ENCODE measurements at regions not wholly inside any gene's neighbourhood (a gene's known extent, or its start where the extent isn't known, plus 50 kb on each side); places are given as distances from the start of the nearest gene placed in this dataset.

DNA sequence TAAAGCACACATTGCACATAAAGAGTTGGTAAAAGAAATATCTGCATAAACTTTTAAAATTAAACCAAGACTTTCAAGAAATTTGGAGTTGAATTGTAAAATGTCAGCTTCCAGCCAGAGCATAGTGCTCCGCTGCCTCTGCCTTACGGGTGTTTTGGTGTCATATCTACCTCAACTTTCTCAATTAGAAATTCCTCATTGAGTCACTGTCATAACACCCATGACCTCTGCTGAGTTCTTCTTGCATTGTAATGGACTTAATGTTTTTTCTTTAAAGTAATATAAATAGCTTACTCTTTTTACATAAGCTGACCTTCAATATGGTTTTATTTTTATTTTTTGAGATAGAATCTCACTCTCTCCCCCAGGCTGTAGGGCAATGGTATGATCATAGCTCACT, 551.0 kb upstream of the NBEA start:
- DNase-seq (no peak), ATAC-seq (replicated peaks) (no peak)
- H3K27me3 Mint-ChIP-seq = no peaks in the 10 kb centered on the region
- H3K27ac Mint-ChIP-seq = no peak overlapping the region
- H3K9me3 Mint-ChIP-seq = peaks cover 8 to 10% of the 10 kb centered on the region in 2 donors
- H3K36me3 Mint-ChIP-seq = peaks cover 0 to 4% of the 10 kb centered on the region in 2 donors
- no peaks in the 10 kb centered on the region for H3K4me1 Mint-ChIP-seq
- H3K4me3 Mint-ChIP-seq = no peak overlapping the region

DNA sequence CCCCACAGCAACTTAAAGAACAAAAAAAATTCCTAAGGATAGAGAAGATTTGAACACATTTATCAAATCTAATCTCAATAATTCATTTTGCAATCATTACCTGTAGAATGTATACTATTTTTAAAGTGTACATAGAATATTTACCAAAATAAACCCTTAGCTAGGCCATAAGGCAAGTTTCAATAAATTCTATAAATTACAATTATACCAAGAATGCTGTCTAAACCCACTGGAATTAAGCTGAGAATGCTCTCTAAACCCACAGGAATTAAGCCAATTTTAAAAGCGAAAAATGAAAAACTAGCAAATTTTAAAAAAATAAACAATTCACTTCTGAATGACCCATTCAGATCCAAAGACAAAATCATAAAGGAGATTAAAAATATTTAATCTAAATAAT, 540.4 kb upstream of the NBEA start:
- Mint-ChIP-seq H3K9me3 (peaks cover 7% of the 10 kb centered on the region in 2 donors), H3K27ac (no peak overlapping the region), H3K4me1 (no peaks in the 10 kb centered on the region), H3K4me3 (no peak overlapping the region), H3K36me3 (no peaks in the 10 kb centered on the region), H3K27me3 (no peaks in the 10 kb centered on the region)
- ATAC-seq (replicated peaks) (no peak), DNase-seq (no peak)

DNA sequence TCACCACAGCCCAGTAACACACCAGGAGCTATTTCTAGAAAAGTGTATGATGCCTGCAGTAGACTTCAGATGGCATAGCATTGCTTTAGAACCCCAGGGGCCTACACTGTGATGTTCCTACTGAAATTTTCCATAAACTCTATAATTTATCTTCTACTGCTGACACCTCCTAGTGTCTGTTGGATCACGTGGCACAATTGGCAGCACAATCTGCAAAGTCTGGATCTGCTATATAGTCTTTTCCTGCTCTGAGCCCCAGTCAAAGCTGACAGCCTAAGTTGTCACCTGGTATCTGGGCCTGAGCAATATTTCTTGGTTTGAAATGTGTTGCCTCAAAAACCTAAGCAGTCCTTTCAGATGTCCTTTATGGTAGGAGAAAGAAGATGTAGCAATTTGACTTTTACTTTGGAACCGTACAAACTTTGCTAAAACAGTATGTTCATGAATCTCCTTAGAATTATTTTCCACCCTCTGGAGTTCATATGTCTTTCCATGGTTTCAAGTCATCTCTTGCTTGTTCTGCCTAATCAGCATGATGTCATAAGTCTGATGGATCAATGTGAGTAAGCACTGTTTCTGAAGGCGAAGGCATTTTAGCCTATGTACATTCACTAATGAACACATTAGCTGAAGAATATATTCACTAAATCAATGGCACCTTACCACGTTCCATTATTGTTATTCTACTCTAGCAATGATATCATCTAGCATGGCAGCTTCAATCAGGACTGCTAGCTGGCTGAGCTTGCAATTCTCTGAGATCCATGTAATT, 536.5 kb upstream of the NBEA start:
- H3K9me3 Mint-ChIP-seq = peaks cover 0 to 3% of the 10 kb centered on the region in 2 donors
- H3K27me3 Mint-ChIP-seq = no peaks in the 10 kb centered on the region
- no peaks in the 10 kb centered on the region for H3K36me3 Mint-ChIP-seq
- H3K4me1 Mint-ChIP-seq = no peaks in the 10 kb centered on the region
- no peak for DNase-seq
- no peak overlapping the region for H3K27ac Mint-ChIP-seq
- ATAC-seq (replicated peaks) = no peak
- no peak overlapping the region for H3K4me3 Mint-ChIP-seq

DNA sequence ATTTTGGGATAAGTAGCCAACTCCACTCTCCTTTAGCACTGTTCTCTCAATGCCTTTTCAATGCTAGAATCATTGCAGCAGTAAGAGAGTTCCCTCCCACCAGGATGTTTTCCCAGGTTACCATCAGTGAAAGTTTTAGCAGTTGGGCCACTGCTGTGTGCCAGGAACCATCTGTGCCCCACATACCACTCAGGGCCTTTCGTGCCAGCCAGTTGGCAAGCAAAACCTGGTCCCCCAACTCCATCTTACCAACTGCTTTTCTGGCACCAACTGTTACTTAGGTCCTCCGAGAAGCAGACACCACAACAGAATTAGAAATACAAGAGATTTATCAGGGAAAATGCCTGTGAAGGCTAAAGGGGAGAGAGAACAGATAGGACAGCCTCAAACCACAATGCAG, 533.4 kb upstream of the NBEA start:
- Mint-ChIP-seq H3K36me3 (no peaks in the 10 kb centered on the region), H3K4me1 (no peaks in the 10 kb centered on the region), H3K27me3 (no peaks in the 10 kb centered on the region), H3K4me3 (no peak overlapping the region), H3K9me3 (peaks cover 2 to 3% of the 10 kb centered on the region in 2 donors), H3K27ac (no peak overlapping the region)
- DNase-seq = no peak
- ATAC-seq (replicated peaks) = no peak

DNA sequence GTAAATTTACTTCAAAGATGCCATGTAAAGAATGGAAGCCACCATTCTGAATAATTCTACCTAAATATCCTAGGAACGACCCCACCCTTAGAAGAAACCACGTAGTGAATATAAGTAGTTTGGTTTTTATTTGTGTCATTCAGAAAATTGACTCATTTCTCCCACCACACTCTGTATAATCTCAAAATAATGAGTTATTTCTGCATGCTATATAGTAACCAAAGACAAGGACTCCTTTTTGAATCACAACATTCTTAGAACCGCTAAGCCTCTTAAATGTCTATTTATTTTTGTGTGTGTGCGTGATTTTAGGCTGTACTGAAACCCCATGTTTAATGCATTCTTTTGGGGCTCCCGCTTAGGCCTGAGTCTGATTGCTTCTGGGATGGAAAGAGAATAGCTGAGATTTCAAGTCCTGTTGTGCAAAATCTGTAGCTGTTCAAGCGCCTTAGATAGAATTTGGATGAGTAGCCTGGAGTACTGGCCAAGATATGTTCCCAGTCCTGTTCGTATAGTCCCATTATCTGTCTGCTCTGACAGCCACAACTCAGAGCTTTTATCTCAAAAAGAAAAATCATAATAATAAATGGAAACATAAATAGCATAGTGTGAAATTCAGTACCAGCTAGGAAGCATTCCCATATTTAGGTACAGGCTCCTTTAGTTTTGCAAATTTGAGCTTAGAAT, 532.4 kb upstream of the NBEA start:
- Mint-ChIP-seq H3K4me1 (no peaks in the 10 kb centered on the region), H3K9me3 (peaks cover 3 to 5% of the 10 kb centered on the region in 2 donors), H3K36me3 (no peaks in the 10 kb centered on the region), H3K27me3 (no peaks in the 10 kb centered on the region), H3K4me3 (no peak overlapping the region), H3K27ac (no peak overlapping the region)
- ATAC-seq (replicated peaks) (no peak), DNase-seq (no peak)

DNA sequence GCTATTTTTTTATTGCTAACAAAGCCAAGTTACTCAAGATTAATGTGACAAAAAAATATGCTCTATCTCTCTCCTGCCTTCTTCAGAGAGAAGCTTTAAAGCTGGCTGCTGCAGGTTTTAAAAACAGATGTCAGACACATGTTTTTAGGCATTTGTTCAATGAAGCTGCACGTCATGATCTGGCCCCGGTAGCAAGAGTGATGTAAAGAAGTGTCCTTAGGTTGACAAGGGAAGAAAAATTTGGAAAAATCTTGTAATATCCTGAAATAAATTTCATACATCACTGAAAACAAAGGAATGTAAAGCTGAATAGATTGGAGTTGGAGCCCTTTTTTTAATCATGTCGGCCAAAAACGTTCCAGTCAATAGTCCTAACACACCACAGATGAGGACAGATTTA, 531.4 kb upstream of the NBEA start:
- Mint-ChIP-seq H3K27ac (no peak overlapping the region), H3K9me3 (peaks cover 5% of the 10 kb centered on the region in 2 donors), H3K36me3 (no peaks in the 10 kb centered on the region), H3K4me3 (no peak overlapping the region), H3K27me3 (no peaks in the 10 kb centered on the region), H3K4me1 (no peaks in the 10 kb centered on the region)
- DNase-seq (no peak), ATAC-seq (replicated peaks) (no peak)

DNA sequence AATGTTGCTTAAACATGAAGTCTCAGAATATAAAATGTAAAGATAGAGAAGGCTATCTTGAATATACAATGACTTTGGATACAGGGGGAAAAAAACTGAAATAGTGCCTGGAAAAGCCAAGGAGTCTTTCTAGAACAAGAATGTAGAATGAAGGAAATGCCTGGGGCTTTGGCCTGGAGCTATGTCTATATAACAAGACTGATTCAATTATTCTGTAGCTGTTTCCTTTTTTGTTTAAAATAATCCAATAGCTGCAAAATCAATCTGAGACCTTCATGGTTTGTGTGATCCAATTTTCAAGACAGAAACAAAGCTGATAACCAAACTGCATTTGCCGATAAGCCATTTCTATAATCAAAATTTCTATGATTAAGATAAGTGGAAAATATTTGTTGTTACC, 530.9 kb upstream of the NBEA start:
- Mint-ChIP-seq H3K4me1 (no peaks in the 10 kb centered on the region), H3K27ac (no peak overlapping the region), H3K36me3 (no peaks in the 10 kb centered on the region), H3K27me3 (no peaks in the 10 kb centered on the region), H3K9me3 (peaks cover 5 to 7% of the 10 kb centered on the region in 2 donors), H3K4me3 (no peak overlapping the region)
- DNase-seq (no peak), ATAC-seq (replicated peaks) (no peak)

DNA sequence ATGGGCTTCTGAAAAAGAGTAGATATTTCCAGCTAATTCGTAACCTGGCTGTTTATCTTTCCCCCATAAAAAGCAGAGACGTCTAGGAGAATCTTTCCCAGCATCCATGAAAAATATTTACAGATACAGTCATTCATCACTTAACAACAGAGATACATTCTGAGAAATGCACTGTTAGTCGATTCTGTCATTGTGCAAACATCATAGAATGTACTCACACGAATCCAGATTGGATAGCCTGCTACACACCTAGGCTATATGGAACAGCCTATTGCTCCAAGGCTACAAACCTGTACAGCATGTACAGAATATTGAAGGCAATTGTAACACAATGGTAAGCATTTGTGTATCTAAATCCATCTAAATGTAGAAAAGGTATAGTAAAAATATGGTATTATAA, 530.2 kb upstream of the NBEA start:
- Mint-ChIP-seq H3K27ac (no peak overlapping the region), H3K4me1 (no peaks in the 10 kb centered on the region), H3K36me3 (no peaks in the 10 kb centered on the region), H3K9me3 (peaks cover 5 to 6% of the 10 kb centered on the region in 2 donors), H3K27me3 (no peaks in the 10 kb centered on the region), H3K4me3 (no peak overlapping the region)
- DNase-seq = no peak
- no peak for ATAC-seq (replicated peaks)

DNA sequence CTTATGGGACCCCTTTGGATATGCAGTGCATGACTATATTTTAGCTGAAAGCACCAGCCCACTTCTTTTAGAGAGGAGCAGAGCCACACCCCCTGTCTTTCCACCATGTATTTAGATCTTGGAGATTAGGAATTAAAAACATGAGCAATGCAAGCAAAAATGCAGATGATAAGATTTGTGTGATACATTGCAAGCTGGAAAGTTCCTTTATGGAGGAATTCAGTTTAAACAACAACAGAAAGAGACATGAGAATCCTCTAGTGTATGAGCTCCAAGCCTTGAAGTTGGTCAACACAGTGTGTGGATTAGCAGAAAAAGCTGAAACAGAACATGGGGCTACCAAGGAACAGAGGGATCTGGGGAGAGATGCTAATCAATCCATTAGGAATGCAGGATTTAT, 529.8 kb upstream of the NBEA start:
- Mint-ChIP-seq H3K4me1 (no peaks in the 10 kb centered on the region), H3K4me3 (no peak overlapping the region), H3K27ac (no peak overlapping the region), H3K36me3 (no peaks in the 10 kb centered on the region), H3K27me3 (no peaks in the 10 kb centered on the region), H3K9me3 (peaks cover 5 to 7% of the 10 kb centered on the region in 2 donors)
- ATAC-seq (replicated peaks) = no peak
- DNase-seq = no peak

DNA sequence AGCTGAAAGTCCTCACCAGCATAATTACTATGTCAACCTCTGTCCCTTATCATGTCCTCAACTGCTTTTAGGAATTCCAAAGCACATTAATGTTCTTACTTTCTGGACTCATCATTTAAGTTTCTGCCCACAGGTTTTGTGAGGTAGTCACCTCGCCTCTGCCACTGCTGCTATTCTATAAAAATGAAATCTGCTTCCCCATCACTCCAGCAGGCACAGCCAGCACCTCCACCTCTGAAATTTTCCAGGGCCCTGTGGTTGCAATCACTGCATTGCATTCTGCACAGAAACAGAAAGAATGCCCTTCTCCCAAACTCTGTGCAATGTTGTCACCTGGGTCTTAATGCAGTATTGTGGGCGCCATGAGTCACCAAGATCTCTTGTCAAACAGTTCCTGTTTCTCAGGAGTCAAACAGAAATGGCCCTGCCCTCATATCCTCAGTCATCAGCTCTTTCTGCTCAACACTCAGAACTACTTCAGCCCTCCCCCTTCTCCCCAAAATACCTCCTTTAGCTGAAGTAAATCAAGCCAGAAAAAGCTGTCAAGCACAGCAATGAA, 529.2 kb upstream of the NBEA start:
- no peaks in the 10 kb centered on the region for H3K27me3 Mint-ChIP-seq
- peaks cover 5 to 6% of the 10 kb centered on the region in 2 donors for H3K9me3 Mint-ChIP-seq
- ATAC-seq (replicated peaks) (no peak), DNase-seq (no peak)
- no peaks in the 10 kb centered on the region for H3K36me3 Mint-ChIP-seq
- no peak overlapping the region for H3K4me3 Mint-ChIP-seq
- H3K4me1 Mint-ChIP-seq = no peaks in the 10 kb centered on the region
- no peak overlapping the region for H3K27ac Mint-ChIP-seq

DNA sequence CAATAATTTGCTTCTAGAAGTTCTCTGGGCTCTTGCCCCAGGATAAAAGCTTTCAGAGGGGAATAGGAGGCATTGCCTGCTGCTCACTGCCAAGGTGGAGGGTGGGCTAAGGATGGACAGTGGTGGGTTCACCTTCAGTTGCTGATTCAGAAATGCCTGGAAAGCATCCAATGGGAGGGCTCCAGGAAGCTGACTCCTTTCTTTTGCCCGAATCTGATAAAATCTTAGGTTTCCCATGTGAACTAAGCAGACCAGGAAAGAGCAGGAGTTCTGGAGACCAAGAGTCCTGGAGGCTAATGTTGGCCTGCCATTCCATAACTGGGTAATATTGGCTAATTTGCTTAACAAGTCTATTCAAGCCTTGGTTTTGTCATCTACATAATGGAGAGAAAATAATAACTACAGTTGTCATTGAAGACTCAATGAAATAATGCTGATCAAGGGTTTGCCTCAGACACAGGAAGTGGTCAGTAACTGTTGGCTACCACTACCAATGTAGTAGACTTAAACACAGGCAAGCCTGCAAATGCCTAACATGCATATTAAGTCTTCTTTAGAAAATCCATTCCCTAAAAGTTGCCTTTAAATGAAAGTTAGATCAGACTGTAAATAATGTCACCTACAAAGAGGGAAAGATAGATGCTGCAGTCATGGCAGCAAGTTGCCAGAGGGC, 528.4 kb upstream of the NBEA start:
- no peak for ATAC-seq (replicated peaks)
- H3K4me3 Mint-ChIP-seq = no peak overlapping the region
- no peak overlapping the region for H3K27ac Mint-ChIP-seq
- peaks cover 5 to 6% of the 10 kb centered on the region in 2 donors for H3K9me3 Mint-ChIP-seq
- no peak for DNase-seq
- H3K36me3 Mint-ChIP-seq = no peaks in the 10 kb centered on the region
- no peaks in the 10 kb centered on the region for H3K4me1 Mint-ChIP-seq
- no peaks in the 10 kb centered on the region for H3K27me3 Mint-ChIP-seq

DNA sequence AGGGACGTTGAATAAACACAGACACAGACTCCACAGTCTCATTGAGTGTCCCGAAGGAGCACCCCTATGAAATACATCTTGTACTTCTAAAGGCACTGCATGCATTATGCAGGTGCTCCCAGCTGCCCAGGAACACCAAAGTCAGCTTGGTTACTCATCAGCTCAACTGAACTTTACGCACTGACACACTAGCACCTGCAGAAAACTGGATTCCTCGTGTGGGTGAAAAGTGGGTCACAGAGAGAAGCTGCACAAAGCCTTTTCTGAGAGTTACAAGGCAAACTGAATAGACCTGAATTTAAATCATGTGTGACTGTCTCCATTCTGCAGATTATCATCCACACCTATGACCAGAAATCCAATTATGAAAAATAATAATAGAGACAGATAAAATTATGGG, 527.5 kb upstream of the NBEA start:
- ATAC-seq (replicated peaks) (no peak), DNase-seq (no peak)
- no peaks in the 10 kb centered on the region for H3K36me3 Mint-ChIP-seq
- H3K9me3 Mint-ChIP-seq = peaks cover 5 to 6% of the 10 kb centered on the region in 2 donors
- no peaks in the 10 kb centered on the region for H3K4me1 Mint-ChIP-seq
- no peaks in the 10 kb centered on the region for H3K27me3 Mint-ChIP-seq
- no peak overlapping the region for H3K4me3 Mint-ChIP-seq
- H3K27ac Mint-ChIP-seq = no peak overlapping the region

DNA sequence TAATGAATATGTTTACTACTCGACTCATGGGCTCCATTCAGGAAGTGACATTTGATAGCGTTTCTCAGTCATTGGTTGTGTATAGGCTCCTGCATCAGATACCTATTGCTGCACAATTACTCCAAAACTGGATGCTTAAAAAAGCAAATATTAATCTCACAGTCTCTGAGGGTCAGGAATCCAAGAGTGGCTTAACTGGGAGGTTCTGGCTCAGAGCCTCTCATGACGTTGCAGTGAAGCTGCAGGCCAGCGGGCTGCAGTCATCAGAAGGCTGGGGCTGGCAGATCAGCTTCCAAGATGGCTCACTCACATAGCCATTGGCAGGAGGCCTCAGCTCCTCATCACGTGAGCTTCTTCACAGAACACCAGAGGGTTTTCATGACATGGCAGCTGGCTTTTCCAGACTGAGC, 525.1 kb upstream of the NBEA start:
- H3K27ac Mint-ChIP-seq = no peak overlapping the region
- H3K36me3 Mint-ChIP-seq = no peaks in the 10 kb centered on the region
- no peak for ATAC-seq (replicated peaks)
- no peaks in the 10 kb centered on the region for H3K4me1 Mint-ChIP-seq
- H3K4me3 Mint-ChIP-seq = no peak overlapping the region
- H3K27me3 Mint-ChIP-seq = no peaks in the 10 kb centered on the region
- H3K9me3 Mint-ChIP-seq = peaks cover 5 to 6% of the 10 kb centered on the region in 2 donors
- DNase-seq = no peak

DNA sequence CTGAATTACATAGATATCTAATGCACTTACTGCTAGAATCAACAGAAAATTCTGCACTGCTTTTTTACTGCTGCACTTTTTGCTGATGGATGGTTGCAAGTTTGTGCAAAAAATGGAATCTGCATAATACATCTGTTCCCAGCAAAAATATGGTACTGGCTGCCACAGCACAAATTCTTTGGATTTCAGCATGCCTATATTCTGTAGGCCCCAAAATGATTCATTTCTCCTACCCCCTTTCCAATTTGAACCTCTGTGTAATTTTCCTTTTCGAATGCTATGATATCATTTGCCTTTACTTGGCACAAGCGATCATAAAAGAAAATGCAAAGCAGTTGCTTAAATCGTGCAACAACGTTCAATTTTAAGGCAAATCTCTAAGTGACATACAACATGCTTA, 524.2 kb upstream of the NBEA start:
- Mint-ChIP-seq H3K27me3 (no peaks in the 10 kb centered on the region), H3K4me1 (no peaks in the 10 kb centered on the region), H3K36me3 (no peaks in the 10 kb centered on the region), H3K4me3 (no peak overlapping the region), H3K27ac (no peak overlapping the region), H3K9me3 (peaks cover 5 to 6% of the 10 kb centered on the region in 2 donors)
- DNase-seq = no peak
- no peak for ATAC-seq (replicated peaks)

DNA sequence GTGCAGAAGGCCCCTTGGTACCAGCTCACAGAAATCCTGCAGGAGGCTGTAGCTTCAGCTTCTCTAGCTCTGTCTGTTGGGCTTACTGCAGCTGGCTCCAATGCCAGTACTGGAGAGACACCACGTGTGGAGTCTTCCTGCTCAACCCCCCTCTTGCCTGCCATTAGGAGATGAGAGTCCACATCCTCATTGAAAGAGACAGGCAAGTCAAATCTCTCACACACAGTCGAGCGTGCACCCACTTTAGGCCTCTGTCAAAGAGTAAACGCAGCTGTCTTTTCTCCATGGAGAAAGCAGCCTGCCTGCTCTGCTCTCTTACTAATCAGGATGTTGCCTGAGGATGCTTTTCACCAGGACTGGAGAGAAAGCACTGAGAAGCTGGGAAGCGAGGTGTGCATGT, 523.0 kb upstream of the NBEA start:
- DNase-seq (no peak), ATAC-seq (replicated peaks) (no peak)
- no peaks in the 10 kb centered on the region for H3K4me1 Mint-ChIP-seq
- H3K9me3 Mint-ChIP-seq = peaks cover 0 to 6% of the 10 kb centered on the region in 2 donors
- no peaks in the 10 kb centered on the region for H3K27me3 Mint-ChIP-seq
- H3K4me3 Mint-ChIP-seq = no peak overlapping the region
- no peaks in the 10 kb centered on the region for H3K36me3 Mint-ChIP-seq
- H3K27ac Mint-ChIP-seq = no peak overlapping the region
